HG02870 (cell line): ENCODE measurements at regions not wholly inside any gene's neighbourhood (a gene's known extent, or its start where the extent isn't known, plus 50 kb on each side); places are given as distances from the start of the nearest gene placed in this dataset.
A peak's percentile ranks its signal among the peaks of the same experiment; 100 is the strongest.
"Not testable (repeated sequence)": the region's sequence is repeated elsewhere in the genome, so short reads cannot be mapped to it uniquely, and the experiment has no call there.

ENCODE experiments used
- ATAC-seq: cut with Tn5 transposase; IDR thresholded peaks from one replicate; pipeline ENCODE4 v1.9.1; 2021; ENCODE audit warnings: mild to moderate bottlenecking, moderate library complexity; ENCODE audit not compliant: unreplicated experiment

GRCh38 chr10:22825841-22826240, 102.0 kb upstream of the ARMC3 start:
- ATAC-seq = peak; percentile 54

GRCh38 chr10:22824984-22825383, 102.9 kb upstream of the ARMC3 start:
- no peak for ATAC-seq

DNA sequence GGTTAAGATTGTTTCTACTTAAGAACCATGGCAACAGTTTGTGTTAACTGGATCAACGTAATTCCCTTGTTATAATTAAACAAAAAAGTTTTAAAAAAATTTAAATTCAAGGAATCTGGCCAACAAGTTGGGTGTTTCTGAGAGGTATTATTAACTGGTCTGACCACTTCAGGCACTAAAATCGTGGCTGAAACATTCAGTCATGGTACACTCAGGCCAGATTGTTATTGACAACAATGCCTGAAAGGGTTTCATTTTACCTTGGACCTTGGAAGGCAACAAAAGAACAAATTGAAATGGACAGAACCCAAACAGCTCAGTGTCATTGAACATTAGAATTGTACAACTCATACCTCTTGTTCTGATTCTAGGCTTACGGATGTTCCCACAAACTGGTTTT, 103.3 kb upstream of the ARMC3 start:
- no peak for ATAC-seq

GRCh38 chr10:22823109-22823508, 104.7 kb upstream of the ARMC3 start:
- ATAC-seq = peak; percentile 86

DNA sequence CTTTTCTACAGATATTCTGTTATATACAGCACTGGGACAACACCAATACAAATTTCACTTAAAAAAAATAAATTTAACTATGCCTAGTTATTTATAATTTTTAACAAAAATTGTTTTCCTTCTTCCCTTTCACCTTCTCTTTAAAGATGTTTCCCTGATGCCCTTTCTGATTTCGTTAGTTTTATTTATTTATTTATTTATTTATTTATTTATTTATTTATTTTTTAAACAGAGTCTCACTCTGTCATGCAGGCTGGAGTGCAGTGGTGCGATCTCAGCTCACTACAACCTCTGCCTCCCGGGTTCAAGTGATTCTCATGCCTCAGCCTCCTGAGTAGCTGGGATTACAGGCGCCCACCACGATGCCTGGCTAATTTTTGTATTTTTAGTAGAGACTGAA, 105.9 kb upstream of the ARMC3 start:
- not testable (repeated sequence) for ATAC-seq

DNA sequence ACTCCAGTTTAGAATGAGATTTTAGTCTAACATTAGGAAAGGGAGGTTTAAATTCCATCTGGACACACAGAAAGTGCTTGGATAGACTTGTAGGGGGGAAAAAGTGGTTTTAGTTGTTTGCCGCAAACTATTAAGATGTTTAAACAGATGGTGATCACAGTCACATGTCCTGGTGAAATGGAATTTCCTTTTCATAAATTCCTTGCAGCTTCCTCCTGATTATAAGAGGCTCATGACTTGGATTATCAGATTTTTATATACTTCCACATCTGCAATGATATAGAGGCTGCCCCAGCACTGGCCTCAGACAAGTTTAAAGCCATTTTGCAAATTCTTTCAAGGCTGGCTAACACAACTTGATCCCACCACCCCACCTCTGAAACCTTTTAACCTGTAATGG, 106.4 kb upstream of the ARMC3 start:
- ATAC-seq = no peak

DNA sequence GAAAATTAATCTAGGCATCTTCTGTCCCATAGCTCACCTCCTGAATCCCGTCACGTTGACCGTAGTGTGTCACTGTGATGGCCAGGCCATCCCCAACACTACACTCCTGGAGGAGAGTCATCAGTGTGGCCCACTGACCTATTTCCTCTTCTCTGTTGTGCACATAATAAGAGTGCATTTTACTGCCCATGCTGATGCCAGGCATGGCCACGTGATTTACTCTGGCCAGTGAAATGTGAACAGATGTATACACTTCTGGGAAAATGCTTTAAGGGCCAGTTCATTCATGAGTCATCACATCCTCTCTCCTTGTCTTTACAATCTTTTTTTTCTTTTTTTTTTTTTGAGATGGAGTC, 101.9 kb upstream of the PIP4K2A start:
- ATAC-seq = no peak

DNA sequence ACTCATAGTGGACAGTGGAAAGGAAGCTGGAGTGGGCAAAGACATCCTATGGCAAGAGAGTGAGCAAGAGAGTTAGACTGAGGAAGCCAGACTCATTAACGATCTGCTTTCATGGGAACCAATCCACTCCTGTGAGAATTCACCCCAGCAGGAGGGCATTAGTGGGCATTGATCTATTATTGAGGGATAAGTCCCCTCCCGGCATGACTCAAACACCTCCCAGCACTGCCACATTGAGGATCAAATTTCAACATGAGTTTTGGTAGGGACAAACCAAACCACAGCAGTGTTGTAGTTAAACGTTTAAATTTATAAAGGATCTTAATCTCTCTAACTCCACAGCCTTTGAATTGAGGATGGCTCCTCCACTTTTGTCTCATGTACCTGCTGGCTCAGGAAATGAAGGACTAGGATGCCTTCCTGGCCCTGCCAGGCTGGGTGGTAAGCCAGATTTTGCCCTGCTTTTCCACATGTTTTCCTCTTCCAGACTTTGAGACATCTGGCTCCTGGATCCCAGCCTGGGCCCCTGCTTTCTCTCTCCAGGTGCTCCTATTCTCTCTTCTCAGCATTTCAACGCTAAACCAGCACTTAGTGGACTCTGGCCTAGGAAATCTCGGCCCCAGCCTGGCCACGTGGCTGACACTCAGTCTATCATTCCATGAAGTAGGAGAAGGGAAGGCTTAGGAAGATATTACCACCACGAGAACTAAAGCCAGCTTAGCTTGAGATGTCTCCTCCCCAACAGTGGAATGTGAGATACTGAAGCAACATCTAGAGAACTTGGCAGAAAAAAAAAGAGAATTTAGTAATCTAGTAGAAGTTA, 96.5 kb upstream of the PIP4K2A start:
- ATAC-seq = no peak

DNA sequence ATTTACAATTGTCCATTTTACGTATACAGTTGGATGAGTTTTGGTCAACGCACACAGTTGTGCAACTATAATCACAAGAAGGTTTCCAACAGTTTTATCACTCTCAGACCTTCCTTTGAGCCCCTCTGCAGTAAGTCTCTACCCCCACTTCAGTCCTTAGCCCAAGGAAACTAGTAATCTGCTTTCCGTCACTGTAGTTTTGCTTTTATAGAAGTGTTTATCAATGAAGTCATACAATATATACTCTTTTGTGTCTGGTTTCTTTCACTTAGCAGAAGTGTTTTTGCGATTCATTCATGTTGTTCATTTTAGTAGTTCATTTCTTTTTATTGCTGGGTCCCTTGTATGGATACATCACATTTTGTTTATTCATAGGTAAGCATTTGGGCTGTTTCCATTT, 92.9 kb upstream of the PIP4K2A start:
- ATAC-seq = no peak

DNA sequence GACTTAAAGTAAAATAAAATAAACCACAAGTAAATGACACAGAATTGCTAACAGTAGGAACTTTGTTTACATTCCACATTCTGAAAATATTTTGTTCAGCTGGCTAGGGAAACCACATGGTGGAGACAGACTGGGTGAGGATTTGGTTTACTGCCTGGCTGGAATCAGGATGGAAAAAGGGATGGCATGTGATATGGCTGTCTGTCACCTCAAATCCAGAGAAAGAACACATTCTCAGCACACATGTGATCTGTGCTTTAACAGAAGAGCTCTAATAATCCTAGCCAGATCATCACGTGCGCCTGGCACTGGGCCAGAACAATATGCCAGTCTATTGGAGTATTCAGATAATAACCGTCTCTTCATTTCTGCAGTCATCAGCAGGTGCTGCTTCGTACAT, 90.9 kb upstream of the PIP4K2A start:
- ATAC-seq = no peak

GRCh38 chr10:22803261-22803885, 89.0 kb upstream of the PIP4K2A start:
- ATAC-seq = no peak

- no peak for ATAC-seq
Measured at GRCh38 chr10:22801785-22802184, 87.4 kb upstream of the PIP4K2A start.

DNA sequence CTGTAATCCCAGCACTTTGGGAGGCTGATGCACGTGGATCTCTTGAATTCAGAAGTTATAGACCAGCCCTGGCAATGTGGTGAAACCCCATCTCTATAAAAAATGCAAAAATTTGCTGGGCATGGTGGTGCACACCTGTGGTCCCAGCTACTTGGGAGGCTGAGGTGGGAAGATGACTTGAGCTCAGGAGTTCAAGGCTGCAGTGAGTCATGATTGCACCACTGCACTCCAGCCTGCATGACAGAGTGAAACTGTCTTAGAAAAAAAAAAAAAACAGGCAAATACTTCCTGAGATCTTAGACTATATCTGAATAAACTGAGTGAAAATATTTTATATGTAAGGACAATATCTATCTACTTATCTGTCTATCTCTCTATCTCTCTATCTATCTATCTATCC, 83.4 kb upstream of the PIP4K2A start:
- ATAC-seq = not testable (repeated sequence)

DNA sequence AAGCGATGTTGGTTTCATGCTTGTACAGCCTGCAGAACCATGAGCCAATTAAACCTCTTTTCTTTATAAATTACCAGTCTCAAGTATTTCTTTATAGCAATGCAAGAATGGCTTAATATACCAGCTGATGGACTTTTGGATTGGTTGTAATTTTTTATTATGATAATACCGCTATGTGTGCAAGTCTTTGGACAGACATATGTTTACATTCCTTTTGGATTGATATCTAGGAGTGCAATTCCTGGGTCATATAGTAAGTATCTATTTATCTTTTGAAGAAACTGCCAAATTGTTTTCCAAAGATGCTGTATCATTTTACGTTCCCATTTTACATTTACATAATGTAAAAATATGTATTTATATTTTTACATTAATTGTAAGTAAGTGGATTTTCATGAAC, 81.2 kb upstream of the PIP4K2A start:
- no peak for ATAC-seq

- no peak for ATAC-seq
Measured at GRCh38 chr10:22792161-22792560, 77.8 kb upstream of the PIP4K2A start.

GRCh38 chr10:22791665-22792064, 77.3 kb upstream of the PIP4K2A start:
- ATAC-seq = no peak

- ATAC-seq = no peak
Measured at GRCh38 chr10:22784668-22785067, 70.3 kb upstream of the PIP4K2A start.

DNA sequence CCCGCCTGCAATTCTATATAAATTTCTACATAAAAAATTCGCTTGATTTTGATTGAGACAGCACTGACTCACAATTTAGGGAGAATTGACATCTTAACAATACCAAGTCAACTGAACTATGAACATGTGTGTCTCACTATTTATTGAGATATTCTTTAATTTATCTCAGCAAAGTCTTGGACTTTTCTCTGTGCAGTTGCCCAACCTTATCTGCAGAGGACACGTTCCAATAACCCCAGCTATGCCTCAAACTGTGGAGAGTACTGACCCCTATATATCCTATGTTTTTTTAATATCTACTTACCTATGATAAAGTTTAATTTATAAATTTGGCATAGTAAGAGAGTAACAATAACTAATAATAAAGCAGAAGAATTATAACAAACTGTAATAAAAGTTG, 69.4 kb upstream of the PIP4K2A start:
- ATAC-seq = no peak

- no peak for ATAC-seq
Measured at GRCh38 chr10:22780474-22780885, 66.1 kb upstream of the PIP4K2A start.

DNA sequence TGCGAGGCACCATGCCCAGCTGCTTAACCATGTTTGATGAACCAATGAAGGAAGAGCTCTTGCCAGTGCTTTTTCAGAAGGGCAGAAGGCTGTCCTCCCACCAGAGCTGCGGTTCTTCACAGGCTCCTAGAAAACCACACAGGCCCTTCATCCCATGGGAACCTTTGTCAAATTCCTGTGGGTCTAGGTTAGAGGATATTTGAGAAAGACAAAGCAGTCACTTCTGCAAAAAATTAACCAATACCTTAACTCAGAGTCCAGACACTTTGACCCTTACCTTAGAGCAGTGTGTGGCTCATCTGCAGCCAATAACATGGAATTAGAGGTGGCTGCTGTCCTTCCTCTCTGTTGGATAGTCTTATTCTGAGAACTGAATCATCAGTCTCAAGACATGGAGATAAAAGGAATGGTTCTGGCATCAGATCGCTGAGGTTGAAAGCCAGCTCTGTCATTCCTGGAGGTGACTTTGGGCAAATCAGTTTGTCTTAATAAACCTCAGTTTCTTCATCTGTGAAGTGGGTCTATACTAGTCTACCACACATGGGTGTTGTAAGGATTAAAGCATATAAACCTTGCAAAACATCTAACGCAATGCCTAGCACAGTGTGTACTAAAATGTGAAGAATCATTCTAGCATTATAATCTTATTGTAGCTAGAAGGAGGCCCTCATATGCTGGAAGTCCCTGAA, 65.1 kb upstream of the PIP4K2A start:
- ATAC-seq = no peak

GRCh38 chr10:22774102-22774501, 59.7 kb upstream of the PIP4K2A start:
- ATAC-seq = no peak

GRCh38 chr10:22771631-22772030, 57.3 kb upstream of the PIP4K2A start:
- not testable (repeated sequence) for ATAC-seq
